Mucosa of descending colon (tissue), 3 donors: ENCODE measurements at regions not wholly inside any gene's neighbourhood (a gene's known extent, or its start where the extent isn't known, plus 50 kb on each side); places are given as distances from the start of the nearest gene placed in this dataset.
A peak's percentile ranks its signal among the peaks of the same experiment; 100 is the strongest.
"Not testable (repeated sequence)": the region's sequence is repeated elsewhere in the genome, so short reads cannot be mapped to it uniquely, and the experiment has no call there.

Experiments
- ATAC-seq: fragments of 200-7000 bp; cut with Tn5 transposase; one replicate; pipeline ENCODE4 v1.9.1; 2020; ENCODE audit warnings: mild to moderate bottlenecking, moderate library complexity
- DNase-seq, 3 donors: peaks; one replicate each; pipeline ENCODE4 v3.0.0-alpha.2; 2020
- H3K36me3 ChIP-seq: fragments of 200-600 bp; one replicate; pipeline ENCODE4 v1.8.0; 2021; ENCODE audit warnings: low read depth, mild to moderate bottlenecking
- H3K4me1 ChIP-seq: fragments of 200-600 bp; one replicate; pipeline ENCODE4 v1.8.0; 2021; ENCODE audit warnings: low read depth, mild to moderate bottlenecking
- H3K4me3 ChIP-seq: fragments of 200-600 bp; one replicate; pipeline ENCODE4 v1.8.0; 2021; ENCODE audit warnings: mild to moderate bottlenecking
- H3K9me3 ChIP-seq: fragments of 200-600 bp; one replicate; pipeline ENCODE4 v1.8.0; 2021; ENCODE audit warnings: mild to moderate bottlenecking
- intact Hi-C, 2 donors: fragments of 100-400 bp; cut with DNase I in 1 of 2; cut with micrococcal nuclease in 1 of 2; formaldehyde crosslinking; loops; one replicate each; pipeline versions ENCODE4 v1.11.0 to v1.11.1; 2022; cut with DNase I, micrococcal nuclease
- TF ChIP-seq, protein P1 (sequence below): fragments of 200-600 bp; IDR thresholded peaks from one replicate; pipeline ENCODE4 v1.8.0; 2022; ENCODE audit warnings: antibody characterized with exemption, mild to moderate bottlenecking
- donor health status: DM: no; HTN: no; CAD: no; lungs with moderate emphysema.
- donor health status: DM: no; HTN: no; CAD: no.
- donor health status: DM: no; HTN: yes; CAD: no.

DNA sequence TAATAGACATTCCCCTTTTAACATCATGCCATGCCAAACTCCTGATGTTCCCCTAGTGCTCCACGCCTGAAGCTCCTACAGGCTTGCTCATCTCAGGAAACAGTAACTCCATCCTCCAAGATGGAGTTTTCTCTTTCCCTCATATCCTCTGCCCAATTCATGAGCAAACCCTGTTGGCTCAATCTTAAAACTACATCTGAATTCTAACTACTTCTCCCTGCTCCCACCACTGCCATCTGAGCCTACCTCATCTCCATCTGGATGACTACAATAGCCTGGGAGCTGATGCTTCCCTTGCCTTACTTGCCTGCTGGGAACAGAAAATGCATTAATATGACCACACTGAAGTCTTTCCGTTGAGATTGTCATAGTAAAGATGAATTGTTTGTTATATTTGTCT is 271.7 kb upstream of the MKLN1 start:
- H3K36me3 ChIP-seq: no peaks in the 10 kb centered on the region
- TF ChIP-seq, protein P1, sequence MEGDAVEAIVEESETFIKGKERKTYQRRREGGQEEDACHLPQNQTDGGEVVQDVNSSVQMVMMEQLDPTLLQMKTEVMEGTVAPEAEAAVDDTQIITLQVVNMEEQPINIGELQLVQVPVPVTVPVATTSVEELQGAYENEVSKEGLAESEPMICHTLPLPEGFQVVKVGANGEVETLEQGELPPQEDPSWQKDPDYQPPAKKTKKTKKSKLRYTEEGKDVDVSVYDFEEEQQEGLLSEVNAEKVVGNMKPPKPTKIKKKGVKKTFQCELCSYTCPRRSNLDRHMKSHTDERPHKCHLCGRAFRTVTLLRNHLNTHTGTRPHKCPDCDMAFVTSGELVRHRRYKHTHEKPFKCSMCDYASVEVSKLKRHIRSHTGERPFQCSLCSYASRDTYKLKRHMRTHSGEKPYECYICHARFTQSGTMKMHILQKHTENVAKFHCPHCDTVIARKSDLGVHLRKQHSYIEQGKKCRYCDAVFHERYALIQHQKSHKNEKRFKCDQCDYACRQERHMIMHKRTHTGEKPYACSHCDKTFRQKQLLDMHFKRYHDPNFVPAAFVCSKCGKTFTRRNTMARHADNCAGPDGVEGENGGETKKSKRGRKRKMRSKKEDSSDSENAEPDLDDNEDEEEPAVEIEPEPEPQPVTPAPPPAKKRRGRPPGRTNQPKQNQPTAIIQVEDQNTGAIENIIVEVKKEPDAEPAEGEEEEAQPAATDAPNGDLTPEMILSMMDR: no peak
- no peaks in the 10 kb centered on the region for H3K9me3 ChIP-seq
- intact Hi-C loops: no loop called here
- peaks cover 38% of the 10 kb centered on the region for H3K4me1 ChIP-seq
- no peak overlapping the region for H3K4me3 ChIP-seq
- DNase-seq (no peak), ATAC-seq (no peak)

DNA sequence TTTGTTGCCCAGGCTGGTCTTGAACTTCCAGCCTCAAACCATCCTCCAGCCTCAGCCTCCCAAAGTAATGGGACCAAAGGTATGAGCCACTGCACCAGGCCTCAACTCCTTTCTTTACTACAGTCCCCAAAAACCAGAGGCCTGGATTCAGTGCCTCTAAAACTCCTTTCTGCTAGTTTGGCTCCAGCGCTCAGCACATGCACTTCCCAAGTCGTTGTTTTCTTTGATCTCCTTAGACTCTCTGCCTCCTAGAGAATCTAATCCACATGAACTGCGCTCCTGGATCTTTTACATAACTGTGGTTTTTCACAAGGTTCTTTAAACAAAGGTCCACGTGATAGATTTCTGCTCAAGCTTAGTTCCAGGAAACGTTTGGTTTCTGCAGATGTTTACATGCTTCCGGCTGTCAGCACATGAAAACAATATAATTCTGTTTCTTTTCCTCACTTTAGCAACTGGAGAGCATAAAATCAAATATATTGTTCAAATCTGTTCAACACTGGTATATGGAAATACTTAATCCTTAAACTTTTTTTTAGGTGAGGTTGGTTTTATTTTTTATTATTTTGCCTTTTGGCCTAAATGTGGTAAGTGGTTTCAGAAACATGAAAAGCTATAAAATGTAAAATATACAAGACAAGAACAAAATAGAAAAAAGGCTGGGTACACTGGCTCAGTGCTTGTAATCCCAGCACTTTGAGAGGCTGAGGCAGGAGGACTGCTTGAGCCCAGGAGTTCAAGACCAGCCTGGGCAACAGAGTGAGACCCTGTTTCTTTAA is 270.5 kb upstream of the MKLN1 start:
- ATAC-seq (peak; percentile 83), DNase-seq (peak in 1 of 3 donors; percentile 49)
- H3K4me3 ChIP-seq: no peak overlapping the region
- intact Hi-C loops: no loop called here
- H3K36me3 ChIP-seq: no peaks in the 10 kb centered on the region
- TF ChIP-seq, protein P1: no peak
- no peaks in the 10 kb centered on the region for H3K9me3 ChIP-seq
- H3K4me1 ChIP-seq: peaks cover 39% of the 10 kb centered on the region

DNA sequence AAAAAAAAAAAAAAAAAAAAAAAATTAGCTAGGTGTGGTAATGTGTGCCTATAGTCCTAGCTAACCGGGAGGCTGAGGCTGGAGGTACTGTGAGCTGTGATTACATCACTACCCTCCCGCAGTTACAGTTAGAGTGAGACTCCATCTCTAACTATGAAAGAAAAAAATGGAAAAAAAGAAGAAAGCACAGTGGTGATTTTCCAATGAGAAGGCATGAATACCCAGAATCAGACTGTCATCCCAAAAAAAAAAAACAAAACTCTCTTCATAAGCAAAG is 269.9 kb upstream of the MKLN1 start:
- TF ChIP-seq, protein P1: no peak
- Histone ChIP-seq H3K4me3 (no peak overlapping the region), H3K36me3 (no peaks in the 10 kb centered on the region), H3K9me3 (no peaks in the 10 kb centered on the region), H3K4me1 (peaks cover 33% of the 10 kb centered on the region)
- intact Hi-C loops: no loop called here
- DNase-seq: no peak
- ATAC-seq: peak; percentile 74

DNA sequence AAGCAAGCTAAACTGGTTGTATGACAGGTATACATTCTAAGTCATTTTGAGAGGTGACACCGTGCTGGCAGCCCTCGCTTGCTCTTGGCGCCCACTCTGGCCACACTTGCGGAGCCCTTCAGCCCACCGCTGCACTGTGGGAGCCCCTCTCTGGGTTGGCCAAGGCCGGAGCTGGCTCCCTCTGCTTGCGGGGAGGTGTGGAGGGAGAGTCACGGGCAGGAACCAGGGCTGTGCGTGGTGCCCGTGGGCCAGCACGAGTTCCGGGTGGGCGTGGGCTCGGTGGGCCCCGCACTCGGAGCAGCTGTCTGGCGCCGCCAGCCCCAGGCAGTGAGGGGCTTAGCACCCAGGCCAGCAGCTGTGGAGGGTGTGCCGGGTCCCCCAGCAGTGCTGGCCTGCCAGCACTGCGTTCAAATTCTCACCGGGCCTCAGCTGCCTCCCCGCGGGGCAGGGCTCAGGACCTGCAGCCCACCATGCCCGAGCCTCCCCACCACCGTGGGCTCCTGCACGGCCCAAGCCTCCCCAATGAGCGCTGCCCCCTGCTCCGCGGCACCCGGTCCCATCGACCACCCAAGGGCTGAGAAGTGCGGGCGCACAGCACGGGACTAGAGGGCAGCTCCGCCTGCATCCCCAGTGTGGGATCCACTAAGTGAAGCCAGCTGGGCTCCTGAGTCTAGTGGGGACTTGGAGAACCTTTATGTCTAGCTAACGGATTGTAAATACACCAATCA is 269.0 kb upstream of the MKLN1 start:
- H3K4me3 ChIP-seq, H3K36me3 ChIP-seq, intact Hi-C loops, ATAC-seq, H3K9me3 ChIP-seq: not testable (repeated sequence)
- DNase-seq: peak in 1 of 3 donors; percentile 58
- H3K4me1 ChIP-seq: peaks cover 31% of the 10 kb centered on the region

DNA sequence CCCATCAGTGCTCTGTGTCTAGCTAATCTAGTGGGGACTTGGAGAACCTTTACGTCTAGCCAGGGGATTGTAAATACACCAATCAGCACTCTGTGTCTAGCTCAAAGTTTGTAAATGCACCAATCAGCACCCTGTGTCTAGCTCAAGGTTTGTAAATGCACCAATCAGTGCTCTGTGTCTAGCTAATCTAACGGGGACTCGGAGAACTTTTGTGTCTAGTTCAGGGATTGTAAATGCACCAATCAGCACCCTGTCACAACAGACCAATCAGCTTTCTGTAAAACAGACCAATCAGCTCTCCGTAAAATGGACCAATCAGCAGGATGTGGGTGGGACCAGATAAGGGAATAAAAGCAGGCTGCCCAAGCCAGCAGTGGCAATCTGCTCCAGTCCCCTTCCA is 268.3 kb upstream of the MKLN1 start:
- peaks cover 31% of the 10 kb centered on the region for H3K4me1 ChIP-seq
- ATAC-seq, H3K36me3 ChIP-seq, intact Hi-C loops, H3K4me3 ChIP-seq, H3K9me3 ChIP-seq, DNase-seq: not testable (repeated sequence)

DNA sequence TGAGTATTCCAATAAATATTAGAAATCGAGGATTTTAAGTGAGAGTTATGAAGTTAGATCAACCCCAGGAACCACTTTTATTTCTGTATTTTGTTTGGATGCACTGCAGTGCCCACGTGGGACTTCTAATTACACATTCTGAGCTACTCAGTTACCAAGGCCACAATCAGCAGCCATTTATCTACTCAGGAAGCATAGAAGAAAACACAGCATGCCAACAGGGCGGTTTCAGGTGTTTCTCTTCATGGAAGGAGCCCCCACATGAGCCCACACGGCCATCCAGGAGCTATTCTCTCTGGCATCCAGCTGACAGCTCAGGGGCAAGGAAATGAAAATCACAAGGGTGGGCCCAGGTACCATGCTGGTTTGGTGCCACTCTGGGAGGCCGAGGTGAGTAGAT is 266.5 kb upstream of the MKLN1 start:
- no peaks in the 10 kb centered on the region for H3K36me3 ChIP-seq
- no peak overlapping the region for H3K4me3 ChIP-seq
- H3K9me3 ChIP-seq: no peaks in the 10 kb centered on the region
- TF ChIP-seq, protein P1: no peak
- H3K4me1 ChIP-seq: peaks cover 23% of the 10 kb centered on the region
- DNase-seq (no peak), ATAC-seq (no peak)
- intact Hi-C loops: no loop called here
